CD4-positive, alpha-beta T cell treated with Interleukin-12 subunit alpha and Interleukin-12 subunit beta, for 1 hour (primary cell): ENCODE measurements at regions not wholly inside any gene's neighbourhood (a gene's known extent, or its start where the extent isn't known, plus 50 kb on each side); places are given as distances from the start of the nearest gene placed in this dataset.

Source experiments
- DNase-seq: peaks from one replicate; pipeline ENCODE4 v3.0.0-alpha.2; 2020

DNA sequence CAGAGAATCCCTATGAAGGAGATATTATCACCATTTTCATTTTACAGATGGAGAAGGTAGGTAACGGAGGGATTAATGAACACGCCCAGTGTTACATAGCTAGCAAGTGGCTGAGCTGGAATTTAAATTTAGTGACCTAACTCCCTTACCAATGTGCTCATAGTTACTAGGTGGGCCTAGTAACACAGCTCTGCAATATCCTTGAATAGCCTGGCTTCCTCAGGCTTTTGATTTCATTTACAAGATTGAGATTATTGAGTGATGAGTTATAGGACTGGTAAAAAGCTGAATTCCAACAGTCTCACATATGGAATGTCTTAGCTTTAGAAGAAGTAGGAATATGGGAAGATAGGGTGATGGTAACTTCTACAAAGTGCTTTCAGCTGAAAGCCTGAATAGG lies 336.3 kb upstream of the KIF2A start:
- no peak for DNase-seq

DNA sequence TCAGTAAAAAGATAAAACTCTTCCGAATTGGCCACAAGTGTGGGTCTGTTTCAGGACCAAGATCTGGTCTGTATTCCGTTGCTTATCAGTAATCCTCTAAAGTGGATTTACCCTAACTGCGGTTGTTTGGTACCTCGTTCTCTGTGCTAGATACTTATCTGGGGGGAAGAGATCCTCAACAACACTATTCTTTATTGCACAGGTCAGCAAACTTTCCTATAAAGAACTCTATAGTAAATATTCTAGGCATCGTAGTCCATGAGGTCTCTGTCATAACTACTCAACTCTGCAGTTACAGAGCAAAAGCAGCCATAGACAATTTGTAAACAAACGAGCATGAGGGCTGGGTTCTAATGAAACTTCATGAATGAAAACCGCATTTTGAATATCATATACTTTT lies 335.8 kb upstream of the KIF2A start:
- no peak for DNase-seq

DNA sequence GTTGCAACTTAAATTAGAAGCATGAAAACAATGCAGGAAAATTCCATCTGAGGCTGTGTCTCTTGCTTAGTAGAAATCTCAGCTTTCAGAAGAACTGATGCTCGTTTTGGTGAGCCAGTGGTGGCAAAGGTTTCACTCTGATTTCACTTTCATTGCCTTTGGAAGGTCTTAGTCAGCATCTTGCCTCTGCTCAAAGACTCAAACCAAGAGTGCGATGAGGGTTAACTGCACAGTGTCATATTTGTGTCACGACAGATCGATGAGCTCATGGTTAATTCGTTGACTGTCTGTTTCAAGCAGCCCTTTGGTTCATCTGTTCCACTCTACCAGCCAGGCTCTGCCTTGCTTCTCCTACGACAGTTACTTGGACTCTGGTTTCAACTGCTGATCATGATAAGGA lies 331.3 kb upstream of the KIF2A start:
- DNase-seq: no peak

GRCh38 chr5:61981886-61982285 lies 324.1 kb upstream of the KIF2A start:
- no peak for DNase-seq

DNA sequence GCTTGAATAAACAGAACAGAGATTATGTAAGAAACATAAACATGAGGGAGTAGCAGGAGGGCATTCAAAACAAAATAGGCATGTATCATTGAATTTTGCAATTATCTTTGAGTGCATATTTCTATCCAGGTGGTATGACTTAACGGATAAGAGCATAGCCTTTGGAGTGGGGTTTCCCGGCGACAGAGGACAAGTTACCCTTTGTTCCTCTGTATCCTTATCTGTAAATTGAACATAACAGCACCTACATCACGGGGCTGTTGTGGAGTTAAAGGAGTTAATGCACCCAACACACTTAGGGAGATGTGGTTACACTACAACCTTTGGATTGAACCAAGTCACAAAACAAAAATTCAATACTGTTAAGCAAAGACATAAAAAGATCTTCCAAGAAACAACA lies 314.6 kb upstream of the KIF2A start:
- no peak for DNase-seq

DNA sequence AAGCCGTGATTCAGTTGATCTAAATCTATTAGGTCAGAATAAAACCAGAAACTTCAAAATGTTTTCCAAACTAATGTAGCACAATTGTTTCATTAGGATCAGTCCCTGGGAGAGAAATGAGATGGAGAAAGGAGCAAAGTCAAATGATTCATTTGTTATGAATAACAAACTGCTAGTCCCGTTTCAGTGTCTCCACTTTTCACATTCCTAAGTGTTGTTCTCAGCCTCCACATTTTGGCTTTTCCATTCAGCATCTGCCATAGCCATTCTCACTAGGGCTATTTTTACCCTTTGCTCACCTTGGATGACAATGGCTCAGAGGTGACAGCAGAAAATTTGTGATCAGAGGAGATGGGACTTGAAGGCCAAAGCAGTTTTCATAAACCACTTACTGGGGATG lies 314.1 kb upstream of the KIF2A start:
- no peak for DNase-seq

DNA sequence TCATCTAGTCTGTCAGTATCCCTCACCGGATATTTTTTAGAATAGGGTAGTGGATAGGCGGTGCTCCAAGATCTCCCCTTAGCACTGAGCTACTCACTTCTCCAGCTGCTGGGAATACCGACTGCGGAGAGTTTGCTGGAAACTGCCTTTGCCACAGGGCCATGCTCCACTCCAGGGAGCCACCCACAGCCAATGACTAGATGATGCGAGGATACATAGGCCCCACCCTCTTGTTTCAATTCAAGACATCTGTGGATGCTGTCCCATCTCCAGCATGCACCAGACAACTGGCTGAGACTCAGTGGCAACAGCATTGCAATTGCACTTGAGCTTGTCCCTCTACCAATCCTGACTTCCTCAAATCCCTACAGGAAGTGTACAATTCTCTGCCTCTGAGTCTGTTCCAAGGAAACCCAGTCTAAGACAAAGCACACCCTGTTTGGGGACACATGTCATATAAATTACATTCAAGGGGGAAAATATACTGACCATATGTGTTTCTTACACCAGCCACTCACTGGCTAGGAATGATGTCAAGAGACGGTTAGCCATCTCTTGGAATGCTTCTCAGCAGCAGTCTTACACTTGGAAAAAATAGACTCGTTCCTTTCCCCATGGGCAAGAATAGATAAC lies 312.6 kb upstream of the KIF2A start:
- no peak for DNase-seq

- DNase-seq: no peak
Measured at GRCh38 chr5:61994171-61994570, 311.8 kb upstream of the KIF2A start.

GRCh38 chr5:61995486-61995885 lies 310.5 kb upstream of the KIF2A start:
- DNase-seq: no peak

GRCh38 chr5:61999371-61999770 lies 306.6 kb upstream of the KIF2A start:
- no peak for DNase-seq

- no peak for DNase-seq
Measured at GRCh38 chr5:62000646-62001045, 305.4 kb upstream of the KIF2A start.

DNA sequence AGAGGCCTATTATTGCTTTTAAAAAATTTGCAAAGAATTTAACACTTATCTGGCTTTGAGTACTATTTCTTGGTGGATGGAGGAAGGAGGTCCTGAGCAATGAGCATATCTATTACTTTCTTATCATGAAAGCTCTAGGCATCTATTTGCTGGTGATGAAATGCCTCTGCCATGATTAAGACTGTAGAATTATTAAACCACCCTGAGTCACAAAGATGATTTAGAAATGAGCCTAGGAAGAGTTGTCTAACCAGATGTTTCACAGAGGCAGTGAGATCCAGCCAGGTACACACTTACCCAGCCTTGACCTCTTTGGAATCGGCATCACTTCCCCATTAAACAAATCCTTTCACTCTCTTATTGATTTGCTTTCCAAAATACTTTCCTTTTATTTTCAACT lies 304.4 kb upstream of the KIF2A start:
- DNase-seq: no peak

DNA sequence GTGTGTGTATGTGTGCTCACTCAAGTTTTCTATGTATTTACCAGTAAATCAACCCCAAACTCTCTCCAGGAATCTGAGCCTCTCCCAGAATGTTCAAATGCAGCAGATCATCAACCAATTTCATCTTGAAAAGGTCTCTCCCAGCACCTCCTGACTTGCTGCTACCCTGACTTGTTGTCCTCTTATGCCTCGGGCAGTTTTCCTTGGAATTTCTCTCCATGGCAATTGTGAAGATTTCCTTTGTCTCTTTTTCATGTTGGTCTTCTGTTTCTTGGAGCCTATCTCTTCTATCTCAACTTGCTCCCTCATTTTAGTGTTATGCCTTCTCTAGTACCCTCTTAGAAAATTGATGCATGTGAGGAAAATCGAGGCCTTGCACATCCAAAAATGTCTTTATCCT lies 303.6 kb upstream of the KIF2A start:
- no peak for DNase-seq

DNA sequence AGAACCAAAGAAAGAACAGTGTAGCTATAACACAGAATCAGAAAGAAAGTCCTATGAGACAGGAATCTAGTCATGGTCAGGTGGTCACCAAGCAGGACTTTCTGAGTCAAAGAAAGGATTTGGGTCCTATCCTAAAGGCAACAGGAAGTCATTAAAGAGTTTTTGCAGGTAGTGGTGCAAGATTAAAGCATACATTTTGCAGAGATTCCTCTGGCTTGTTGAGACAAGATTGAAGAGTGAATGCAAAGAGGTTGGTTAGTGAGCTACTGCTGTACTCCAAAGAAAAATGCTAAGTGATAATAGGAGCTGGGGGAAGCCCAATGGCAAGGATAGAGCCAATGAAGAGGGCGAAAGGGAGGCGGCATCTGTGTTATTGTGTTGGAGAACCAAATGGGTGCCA lies 300.5 kb upstream of the KIF2A start:
- no peak for DNase-seq

DNA sequence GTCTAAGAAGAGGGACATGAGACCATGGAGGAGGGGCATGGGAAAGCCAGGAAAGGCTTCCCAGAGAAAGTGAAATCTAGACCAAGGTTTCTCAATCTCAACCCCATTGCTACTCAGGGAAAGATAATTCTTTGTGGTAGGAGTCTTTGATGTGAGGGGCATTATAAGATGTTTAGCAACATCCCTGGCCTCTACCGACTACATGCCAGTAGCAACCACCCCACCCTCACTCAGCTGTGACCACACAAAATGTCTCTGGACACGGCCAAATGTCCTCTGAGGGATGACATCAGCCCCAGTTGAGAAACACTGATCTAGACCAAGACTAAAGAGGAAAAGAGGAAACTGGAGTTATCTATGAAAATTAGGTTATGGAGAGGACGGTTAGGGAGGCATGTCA lies 298.5 kb upstream of the KIF2A start:
- DNase-seq: no peak

DNA sequence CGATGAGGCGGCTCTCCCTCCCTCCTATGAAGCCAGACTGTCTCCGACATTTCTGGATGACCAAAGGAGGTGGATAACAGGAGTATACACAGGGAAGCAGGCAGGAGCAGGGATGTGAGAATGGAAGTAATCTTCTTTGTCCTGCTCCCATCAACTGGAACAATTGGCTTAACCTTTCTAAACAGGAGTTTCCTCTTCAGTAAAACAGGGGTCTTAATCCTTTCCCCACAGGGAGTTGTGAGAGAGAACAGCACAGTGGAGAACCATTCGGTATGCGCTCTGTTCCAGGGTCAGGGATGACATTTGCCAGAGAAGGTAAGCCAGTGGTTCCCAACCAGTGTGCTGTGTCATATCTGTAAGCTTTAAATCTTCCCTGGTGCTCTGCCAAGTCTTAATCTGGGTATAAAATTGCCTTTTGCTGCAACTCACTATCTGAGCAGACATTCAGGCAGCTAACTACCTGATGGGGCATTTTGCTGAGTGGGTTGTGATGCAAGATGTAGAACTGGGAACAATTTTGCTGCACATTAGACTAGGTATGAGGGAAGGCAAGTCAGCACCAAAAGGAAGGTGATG lies 294.8 kb upstream of the KIF2A start:
- no peak for DNase-seq

- DNase-seq: no peak
Measured at GRCh38 chr5:62017092-62017491, 288.9 kb upstream of the KIF2A start.

GRCh38 chr5:62029303-62029702 lies 276.7 kb upstream of the KIF2A start:
- no peak for DNase-seq

GRCh38 chr5:62030326-62030725 lies 275.7 kb upstream of the KIF2A start:
- DNase-seq: no peak

GRCh38 chr5:62038024-62038423 lies 268.0 kb upstream of the KIF2A start:
- DNase-seq: no peak

DNA sequence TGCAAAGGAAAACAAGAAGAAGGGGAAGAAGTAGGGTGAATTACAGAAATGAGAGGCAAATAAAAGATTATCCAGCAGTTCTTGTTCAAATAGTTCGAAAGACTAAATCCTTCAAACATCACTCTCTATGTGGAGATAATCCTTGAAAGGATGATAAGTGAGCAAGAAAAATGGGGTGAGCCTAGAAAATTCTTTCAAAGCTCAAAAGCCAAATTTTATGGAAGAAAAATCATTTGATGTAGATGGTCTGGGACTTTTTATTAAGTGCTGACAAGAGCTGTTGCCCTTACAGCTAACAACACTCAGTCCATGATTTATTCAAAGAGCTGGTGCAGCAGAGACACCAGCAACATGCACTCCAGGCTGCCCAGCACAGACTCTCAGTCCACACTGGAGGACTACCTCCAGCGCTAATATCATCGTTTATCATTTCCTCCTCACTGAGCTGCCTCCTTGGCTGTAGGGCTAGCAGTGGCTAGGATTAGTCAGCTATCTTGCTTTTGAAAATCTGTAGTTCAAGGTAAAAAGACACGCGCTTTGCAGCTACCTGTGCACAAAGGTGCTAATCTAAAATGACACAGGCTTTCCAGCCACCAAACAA lies 264.8 kb upstream of the KIF2A start:
- DNase-seq: no peak

DNA sequence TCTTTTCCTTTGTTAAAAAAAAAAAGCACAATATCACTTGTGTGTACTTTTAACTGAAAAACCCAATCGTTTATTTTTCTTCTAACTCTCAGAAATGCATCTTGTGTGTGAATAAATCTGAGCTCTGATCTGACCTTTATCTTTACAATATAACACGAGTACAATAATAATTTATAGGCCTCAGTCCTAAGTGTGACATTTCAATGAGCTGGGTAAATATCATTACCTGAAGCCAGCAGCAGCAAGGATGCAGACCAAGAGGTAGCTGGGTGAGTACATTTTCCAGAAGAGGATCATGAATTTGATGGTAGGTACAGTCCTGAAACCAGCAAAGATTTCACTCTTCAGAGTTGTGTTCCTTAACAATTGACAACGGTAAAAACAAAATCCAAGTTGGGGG lies 264.0 kb upstream of the KIF2A start:
- no peak for DNase-seq

DNA sequence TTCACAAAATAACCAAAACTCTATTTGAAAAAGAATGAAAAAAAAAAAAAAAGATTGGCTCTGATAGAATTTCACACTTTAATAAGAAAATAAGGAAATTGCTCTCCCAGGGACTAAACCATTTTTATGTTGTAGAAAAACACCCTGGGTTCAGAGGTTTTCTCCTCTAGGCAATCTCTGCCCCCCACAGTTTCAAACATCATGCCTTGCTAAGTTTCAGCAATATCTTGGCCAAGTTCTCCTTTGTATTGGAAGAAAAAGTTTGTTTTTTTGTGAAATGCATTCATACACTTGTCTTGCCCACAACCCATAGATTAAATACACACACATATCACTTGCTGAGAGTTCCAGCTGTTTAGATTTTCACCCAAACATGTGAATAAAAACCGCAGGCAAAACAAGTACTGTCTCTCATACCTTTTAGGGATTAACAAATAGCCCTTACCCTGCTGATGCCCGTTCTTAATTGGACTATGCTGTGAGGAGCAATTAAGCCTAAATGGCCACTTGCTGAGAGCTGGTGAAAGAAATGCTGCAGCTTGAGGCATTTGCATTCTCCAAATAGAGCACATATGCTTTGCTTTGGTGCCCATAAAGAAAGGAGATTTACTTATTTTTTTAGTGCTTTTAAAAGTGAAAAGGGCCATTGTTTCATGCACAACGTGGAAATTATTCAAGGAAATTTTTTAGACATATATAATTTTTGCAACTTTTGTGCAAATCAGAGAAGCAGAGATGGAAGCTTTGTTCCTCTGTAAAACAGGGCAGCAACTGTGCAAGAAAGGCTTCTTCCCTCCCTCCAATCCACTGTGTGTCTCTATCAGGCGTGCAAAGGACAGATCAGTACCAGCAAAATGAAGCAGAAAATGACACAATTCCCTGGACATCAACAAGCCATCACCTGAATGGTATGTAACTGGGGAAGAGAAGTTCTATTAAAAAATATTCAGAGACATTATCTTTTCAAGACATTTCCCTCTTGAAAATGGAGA lies 262.4 kb upstream of the KIF2A start:
- DNase-seq: no peak

GRCh38 chr5:62044989-62045388 lies 261.0 kb upstream of the KIF2A start:
- no peak for DNase-seq
